ENCODE measurements at regions not wholly inside any gene's neighbourhood (a gene's known extent, or its start where the extent isn't known, plus 50 kb on each side); places are given as distances from the start of the nearest gene placed in this dataset.

GRCh38 chr1:201639391-201639790 is 100.5 kb downstream of the NAV1 start:
- Mint-ChIP-seq H3K27ac (no peak overlapping the region), H3K27me3 (ENCODE audit: insufficient read depth, low read depth, poor library complexity) (peaks cover 10% of the 10 kb centered on the region), H3K4me1 (peaks cover 21% of the 10 kb centered on the region), H3K9me3 (no peaks in the 10 kb centered on the region), H3K36me3 (ENCODE audit: low read depth) (no peaks in the 10 kb centered on the region; the same call in 2 of the 3 replicates), H3K4me3 (no peak overlapping the region)
- H3K36me3 ChIP-seq (ENCODE audit: insufficient read depth), result no peaks in the 10 kb centered on the region
- H3K27ac ChIP-seq (ENCODE audit: low read depth), result no peak overlapping the region
- no peaks in the 10 kb centered on the region for H3F3A ChIP-seq (replicated peaks; ENCODE audit: low read depth)
- TF ChIP-seq ZNF462 (CRISPR knock-in tag; IDR thresholded peaks at IDR 0.05) (no peak), EZH2 (IDR thresholded peaks at IDR 0.05; ENCODE audit: low read depth, unreplicated experiment) (no peak), NANOG (IDR thresholded peaks at IDR 0.05; ENCODE audit: borderline replicate concordance) (no peak), EZH2phosphoT487 (IDR thresholded peaks at IDR 0.05; ENCODE audit: unreplicated experiment) (no peak), POLR2AphosphoS5 (IDR thresholded peaks at IDR 0.05; ENCODE audit: low read depth) (no peak), CREB1 (CRISPR knock-in tag; IDR thresholded peaks at IDR 0.05; ENCODE audit: low read depth) (no peak), ZNF331 (CRISPR knock-in tag; IDR thresholded peaks at IDR 0.05; ENCODE audit: low read depth) (no peak), JUNB (IDR thresholded peaks at IDR 0.05; ENCODE audit: unreplicated experiment) (no peak), ZNF114 (CRISPR knock-in tag; IDR thresholded peaks at IDR 0.05) (no peak), ETS1 (IDR thresholded peaks at IDR 0.05) (no peak), STAT1 (IDR thresholded peaks at IDR 0.05; ENCODE audit: unreplicated experiment) (no peak)
- TF ChIP-seq, protein P1, sequence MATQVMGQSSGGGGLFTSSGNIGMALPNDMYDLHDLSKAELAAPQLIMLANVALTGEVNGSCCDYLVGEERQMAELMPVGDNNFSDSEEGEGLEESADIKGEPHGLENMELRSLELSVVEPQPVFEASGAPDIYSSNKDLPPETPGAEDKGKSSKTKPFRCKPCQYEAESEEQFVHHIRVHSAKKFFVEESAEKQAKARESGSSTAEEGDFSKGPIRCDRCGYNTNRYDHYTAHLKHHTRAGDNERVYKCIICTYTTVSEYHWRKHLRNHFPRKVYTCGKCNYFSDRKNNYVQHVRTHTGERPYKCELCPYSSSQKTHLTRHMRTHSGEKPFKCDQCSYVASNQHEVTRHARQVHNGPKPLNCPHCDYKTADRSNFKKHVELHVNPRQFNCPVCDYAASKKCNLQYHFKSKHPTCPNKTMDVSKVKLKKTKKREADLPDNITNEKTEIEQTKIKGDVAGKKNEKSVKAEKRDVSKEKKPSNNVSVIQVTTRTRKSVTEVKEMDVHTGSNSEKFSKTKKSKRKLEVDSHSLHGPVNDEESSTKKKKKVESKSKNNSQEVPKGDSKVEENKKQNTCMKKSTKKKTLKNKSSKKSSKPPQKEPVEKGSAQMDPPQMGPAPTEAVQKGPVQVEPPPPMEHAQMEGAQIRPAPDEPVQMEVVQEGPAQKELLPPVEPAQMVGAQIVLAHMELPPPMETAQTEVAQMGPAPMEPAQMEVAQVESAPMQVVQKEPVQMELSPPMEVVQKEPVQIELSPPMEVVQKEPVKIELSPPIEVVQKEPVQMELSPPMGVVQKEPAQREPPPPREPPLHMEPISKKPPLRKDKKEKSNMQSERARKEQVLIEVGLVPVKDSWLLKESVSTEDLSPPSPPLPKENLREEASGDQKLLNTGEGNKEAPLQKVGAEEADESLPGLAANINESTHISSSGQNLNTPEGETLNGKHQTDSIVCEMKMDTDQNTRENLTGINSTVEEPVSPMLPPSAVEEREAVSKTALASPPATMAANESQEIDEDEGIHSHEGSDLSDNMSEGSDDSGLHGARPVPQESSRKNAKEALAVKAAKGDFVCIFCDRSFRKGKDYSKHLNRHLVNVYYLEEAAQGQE (IDR thresholded peaks at IDR 0.05; ENCODE audit: unreplicated experiment), result no peak
- TF ChIP-seq, protein P2, sequence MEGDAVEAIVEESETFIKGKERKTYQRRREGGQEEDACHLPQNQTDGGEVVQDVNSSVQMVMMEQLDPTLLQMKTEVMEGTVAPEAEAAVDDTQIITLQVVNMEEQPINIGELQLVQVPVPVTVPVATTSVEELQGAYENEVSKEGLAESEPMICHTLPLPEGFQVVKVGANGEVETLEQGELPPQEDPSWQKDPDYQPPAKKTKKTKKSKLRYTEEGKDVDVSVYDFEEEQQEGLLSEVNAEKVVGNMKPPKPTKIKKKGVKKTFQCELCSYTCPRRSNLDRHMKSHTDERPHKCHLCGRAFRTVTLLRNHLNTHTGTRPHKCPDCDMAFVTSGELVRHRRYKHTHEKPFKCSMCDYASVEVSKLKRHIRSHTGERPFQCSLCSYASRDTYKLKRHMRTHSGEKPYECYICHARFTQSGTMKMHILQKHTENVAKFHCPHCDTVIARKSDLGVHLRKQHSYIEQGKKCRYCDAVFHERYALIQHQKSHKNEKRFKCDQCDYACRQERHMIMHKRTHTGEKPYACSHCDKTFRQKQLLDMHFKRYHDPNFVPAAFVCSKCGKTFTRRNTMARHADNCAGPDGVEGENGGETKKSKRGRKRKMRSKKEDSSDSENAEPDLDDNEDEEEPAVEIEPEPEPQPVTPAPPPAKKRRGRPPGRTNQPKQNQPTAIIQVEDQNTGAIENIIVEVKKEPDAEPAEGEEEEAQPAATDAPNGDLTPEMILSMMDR (conservative IDR thresholded peaks at IDR 0.05; ENCODE audit: low read depth in 2 of 2), result no peak
- DNase-seq (ENCODE audit: low spot score) (no peak), ATAC-seq (no peak)
- H2AFZ ChIP-seq, result no peak overlapping the region
- H4K20me1 ChIP-seq (replicated peaks; ENCODE audit: insufficient read depth), result no peaks in the 10 kb centered on the region
- H3K4me1 ChIP-seq (ENCODE audit: insufficient read depth), result no peaks in the 10 kb centered on the region; the same call in 1 of the 2 replicates
- H3K9me2 ChIP-seq (ENCODE audit: insufficient read depth), result 0 out of 2 replicates have a peak, but pooled peaks cover 6% of the 10 kb centered on the region
- H3K4me3 ChIP-seq, result no peak overlapping the region
- H3K79me2 ChIP-seq (replicated peaks; ENCODE audit: insufficient read depth), result no peaks in the 10 kb centered on the region
- H3K4me2 ChIP-seq, result no peak overlapping the region
- H3K27me3 ChIP-seq (ENCODE audit: insufficient read depth), result no peaks in the 10 kb centered on the region
